CD14-positive monocyte (primary cell): ENCODE measurements at regions not wholly inside any gene's neighbourhood (a gene's known extent, or its start where the extent isn't known, plus 50 kb on each side); places are given as distances from the start of the nearest gene placed in this dataset.

Source experiments
- DNase-seq, 3 donors: peaks; one replicate each; pipeline ENCODE4 v3.0.0-alpha.2; 2011 to 2022
- H2AFZ ChIP-seq: 2 replicates; pipeline ENCODE4 v1.6.0; 2012; ENCODE audit warnings: mild to moderate bottlenecking, low read depth, low read length, inconsistent platforms; ENCODE audit not compliant: insufficient read depth, poor library complexity, severe bottlenecking
- H3K27ac ChIP-seq, 2 donors: 1 replicate in 1 of 2; 2 replicates in 1 of 2; pipeline ENCODE4 v1.5.1; 2012 to 2013; ENCODE audit warnings: low read length in 2 of 2, control low read depth in 1 of 2, inconsistent platforms in 1 of 2, low read depth in 1 of 2, mild to moderate bottlenecking in 1 of 2
- H3K27me3 ChIP-seq, 2 donors: one replicate each; pipeline versions ENCODE4 v1.6.0 to v1.6.1; 2011 to 2013; ENCODE audit warnings: low read length in 2 of 2; ENCODE audit not compliant: control insufficient read depth in 2 of 2, insufficient read depth in 2 of 2
- H3K36me3 ChIP-seq, 2 donors: replicated peaks in 1 of 2; 1 replicate in 1 of 2; 2 replicates in 1 of 2; pipeline versions ENCODE4 v1.5.1 to v1.6.1; 2012 to 2013; ENCODE audit warnings: low read length in 2 of 2, control low read depth in 1 of 2, inconsistent platforms in 1 of 2, mild to moderate bottlenecking in 1 of 2; ENCODE audit not compliant: insufficient read depth in 2 of 2, control insufficient read depth in 1 of 2
- H3K4me1 ChIP-seq, 2 donors: 1 replicate in 1 of 2; 2 replicates in 1 of 2; pipeline versions ENCODE4 v1.5.1 to v1.6.1; 2012 to 2013; ENCODE audit warnings: low read length in 2 of 2, control low read depth in 1 of 2, inconsistent platforms in 1 of 2, mild to moderate bottlenecking in 1 of 2, moderate library complexity in 1 of 2; ENCODE audit not compliant: insufficient read depth in 2 of 2, control insufficient read depth in 1 of 2
- H3K4me2 ChIP-seq: replicated peaks from 2 replicates; pipeline ENCODE3; 2012; ENCODE audit warnings: low read length, moderate library complexity, mild to moderate bottlenecking; ENCODE audit not compliant: poor library complexity, severe bottlenecking; ENCODE audit errors: extremely low read depth
- H3K4me3 ChIP-seq, 3 experiments: fragments of 200-600 bp in 1 of 3; sonication (generic) in 1 of 3; replicated peaks in 1 of 3; 1 replicate in 2 of 3; 2 replicates in 1 of 3; pipeline ENCODE4 v1.5.1; 2011 to 2013; ENCODE audit warnings: low read length in 3 of 3, mild to moderate bottlenecking in 3 of 3, control low read depth in 2 of 3, low read depth in 2 of 3, inconsistent platforms in 1 of 3, moderate library complexity in 1 of 3
- H3K79me2 ChIP-seq: 2 replicates; pipeline ENCODE4 v1.6.0; 2012; ENCODE audit warnings: mild to moderate bottlenecking, control low read depth, inconsistent platforms, low read length, moderate library complexity; ENCODE audit not compliant: insufficient read depth
- H3K9ac ChIP-seq: 2 replicates; pipeline ENCODE4 v1.6.0; 2017; ENCODE audit warnings: low read length, mild to moderate bottlenecking; ENCODE audit not compliant: insufficient read depth, poor library complexity, severe bottlenecking
- H3K9me3 ChIP-seq, 2 donors: replicated peaks in 1 of 2; 1 replicate in 1 of 2; 2 replicates in 1 of 2; pipeline versions ENCODE4 v1.5.1 to v1.6.1; 2012 to 2013; ENCODE audit warnings: low read length in 2 of 2, control low read depth in 1 of 2; ENCODE audit not compliant: control insufficient read depth in 1 of 2, insufficient read depth in 1 of 2
- H4K20me1 ChIP-seq: 2 replicates; pipeline ENCODE4 v1.6.0; 2012; ENCODE audit warnings: mild to moderate bottlenecking, low read length, control low read depth, moderate library complexity; ENCODE audit not compliant: insufficient read depth
- H3K27ac Mint-ChIP-seq, 7 donors: one replicate each; pipeline ENCODE4 v1.8.0; 2020; ENCODE audit warnings: mild to moderate bottlenecking in 7 of 7, mixed read lengths in 7 of 7, moderate library complexity in 6 of 7, inconsistent platforms in 2 of 7
- H3K27me3 Mint-ChIP-seq, 3 donors: one replicate each; pipeline ENCODE4 v1.8.0; 2021 to 2022; ENCODE audit warnings: low read depth in 3 of 3, mild to moderate bottlenecking in 3 of 3, mixed read lengths in 3 of 3, moderate library complexity in 3 of 3, inconsistent platforms in 1 of 3
- H3K36me3 Mint-ChIP-seq, 2 donors: one replicate each; pipeline ENCODE4 v1.8.0; 2020; ENCODE audit warnings: mixed read lengths in 2 of 2, inconsistent platforms in 1 of 2, mild to moderate bottlenecking in 1 of 2
- H3K4me1 Mint-ChIP-seq: one replicate; pipeline ENCODE4 v1.8.0; 2020; ENCODE audit warnings: mild to moderate bottlenecking, mixed read lengths
- H3K4me3 Mint-ChIP-seq, 2 donors: one replicate each; pipeline ENCODE4 v1.8.0; 2020; ENCODE audit warnings: mild to moderate bottlenecking in 2 of 2, mixed read lengths in 2 of 2, moderate library complexity in 1 of 2
- H3K9me3 Mint-ChIP-seq, 7 donors: one replicate each; pipeline ENCODE4 v1.8.0; 2020 to 2022; ENCODE audit warnings: mixed read lengths in 7 of 7, mild to moderate bottlenecking in 6 of 7, moderate library complexity in 6 of 7, inconsistent platforms in 2 of 7
- WGBS: methylation state at CpG from one replicate; pipeline ENCODE4 v1.1.5; 2013; ENCODE audit warnings: missing lambda C conversion rate; ENCODE audit not compliant: insufficient coverage; 5-methylcytosine and 5-hydroxymethylcytosine counted together
- intact Hi-C, 2 donors: fragments of 100-400 bp; cut with micrococcal nuclease; formaldehyde crosslinking; loops; one replicate each; pipeline versions ENCODE4 v1.15.0 to v1.15.1; 2023
- TF ChIP-seq, protein P1 (sequence below): fragments of 200-600 bp; IDR thresholded peaks from one replicate; pipeline ENCODE4 v1.8.0; 2022; ENCODE audit warnings: antibody characterized with exemption, mild to moderate bottlenecking

DNA sequence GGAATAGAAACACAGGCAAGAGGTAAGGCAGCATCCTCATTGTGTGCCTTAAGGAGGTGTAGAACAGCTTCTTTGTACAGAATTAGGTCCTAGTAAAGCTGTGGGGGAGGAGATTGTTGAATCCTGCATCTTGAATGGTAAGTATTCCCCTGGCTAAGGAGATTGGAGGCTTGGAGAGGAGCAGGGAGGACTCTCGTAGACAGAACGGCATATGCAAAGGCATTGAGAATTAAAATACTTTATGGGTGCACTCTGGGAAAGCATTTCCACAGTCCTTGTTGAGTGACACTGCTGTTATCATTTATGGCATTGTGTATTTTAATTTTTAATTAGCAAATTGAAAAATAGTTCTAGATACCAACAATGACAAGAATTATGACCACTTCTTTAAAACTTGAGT lies 66.5 kb upstream of the GPR149 start:
- Histone ChIP-seq H3K36me3 (no peaks in the 10 kb centered on the region), H3K9ac (no peak overlapping the region), H4K20me1 (no peaks in the 10 kb centered on the region), H3K27ac (no peak overlapping the region), H3K4me1 (no peaks in the 10 kb centered on the region), H3K4me3 (no peak overlapping the region), H3K79me2 (no peaks in the 10 kb centered on the region), H3K27me3 (no peaks in the 10 kb centered on the region), H3K4me2 (no peak overlapping the region), H2AFZ (peak overlapping the region; percentile 47), H3K9me3 (peaks cover 5 to 6% of the 10 kb centered on the region in 2 donors)
- peaks cover 11 to 20% (median 14%) of the 10 kb centered on the region in 7 donors for H3K9me3 Mint-ChIP-seq
- H3K4me3 Mint-ChIP-seq, result no peak overlapping the region
- no peaks in the 10 kb centered on the region for H3K36me3 Mint-ChIP-seq
- TF ChIP-seq, protein P1, sequence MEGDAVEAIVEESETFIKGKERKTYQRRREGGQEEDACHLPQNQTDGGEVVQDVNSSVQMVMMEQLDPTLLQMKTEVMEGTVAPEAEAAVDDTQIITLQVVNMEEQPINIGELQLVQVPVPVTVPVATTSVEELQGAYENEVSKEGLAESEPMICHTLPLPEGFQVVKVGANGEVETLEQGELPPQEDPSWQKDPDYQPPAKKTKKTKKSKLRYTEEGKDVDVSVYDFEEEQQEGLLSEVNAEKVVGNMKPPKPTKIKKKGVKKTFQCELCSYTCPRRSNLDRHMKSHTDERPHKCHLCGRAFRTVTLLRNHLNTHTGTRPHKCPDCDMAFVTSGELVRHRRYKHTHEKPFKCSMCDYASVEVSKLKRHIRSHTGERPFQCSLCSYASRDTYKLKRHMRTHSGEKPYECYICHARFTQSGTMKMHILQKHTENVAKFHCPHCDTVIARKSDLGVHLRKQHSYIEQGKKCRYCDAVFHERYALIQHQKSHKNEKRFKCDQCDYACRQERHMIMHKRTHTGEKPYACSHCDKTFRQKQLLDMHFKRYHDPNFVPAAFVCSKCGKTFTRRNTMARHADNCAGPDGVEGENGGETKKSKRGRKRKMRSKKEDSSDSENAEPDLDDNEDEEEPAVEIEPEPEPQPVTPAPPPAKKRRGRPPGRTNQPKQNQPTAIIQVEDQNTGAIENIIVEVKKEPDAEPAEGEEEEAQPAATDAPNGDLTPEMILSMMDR, result no peak
- WGBS, result no CpG with 5 or more reads among the region's 2 CpGs
- no peak overlapping the region for H3K27ac Mint-ChIP-seq
- H3K4me1 Mint-ChIP-seq, result no peaks in the 10 kb centered on the region
- DNase-seq, result no peak
- H3K27me3 Mint-ChIP-seq, result peaks cover 0 to 2% (median 0%) of the 10 kb centered on the region in 3 donors
- intact Hi-C loops, result no loop called here

DNA sequence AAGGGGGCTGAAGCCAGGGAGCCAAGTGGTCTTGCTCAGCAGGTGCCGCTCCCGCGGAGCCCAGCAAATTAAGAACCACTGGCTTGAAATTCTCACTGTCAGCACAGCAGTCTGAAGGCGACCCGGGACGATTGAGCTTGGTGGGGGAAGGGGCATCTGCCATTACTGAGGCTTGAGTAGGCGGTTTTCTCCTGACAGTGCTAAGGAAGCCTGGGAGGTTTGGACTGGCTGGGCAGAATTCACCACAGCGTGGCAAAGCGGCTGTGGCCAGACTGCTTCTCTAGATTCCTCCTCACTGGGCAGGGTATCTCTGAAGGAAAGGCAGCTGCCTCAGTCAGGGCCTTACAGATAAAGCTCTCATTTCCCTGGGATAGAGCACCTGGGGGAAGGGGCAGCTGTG lies 57.0 kb upstream of the GPR149 start:
- no peaks in the 10 kb centered on the region for H3K36me3 ChIP-seq
- no peaks in the 10 kb centered on the region for H4K20me1 ChIP-seq
- H3K27me3 Mint-ChIP-seq, result peaks cover 0 to 1% (median 0%) of the 10 kb centered on the region in 3 donors
- H3K9me3 ChIP-seq, result peaks cover 6 to 13% of the 10 kb centered on the region in 2 donors
- no peaks in the 10 kb centered on the region for H3K79me2 ChIP-seq
- H3K36me3 Mint-ChIP-seq, result no peaks in the 10 kb centered on the region
- TF ChIP-seq, protein P1, result no peak
- H3K27me3 ChIP-seq, result no peaks in the 10 kb centered on the region
- H3K4me3 ChIP-seq, result no peak overlapping the region
- no peak overlapping the region for H3K27ac Mint-ChIP-seq
- peaks cover 6 to 27% (median 16%) of the 10 kb centered on the region in 7 donors for H3K9me3 Mint-ChIP-seq
- no peak overlapping the region for H3K27ac ChIP-seq
- WGBS, result 77% methylated on average over 6 of the region's 9 CpGs
- no peak overlapping the region for H3K9ac ChIP-seq
- H3K4me3 Mint-ChIP-seq, result no peak overlapping the region
- intact Hi-C loops, result no loop called here
- no peak overlapping the region for H2AFZ ChIP-seq
- H3K4me1 Mint-ChIP-seq, result no peaks in the 10 kb centered on the region
- H3K4me1 ChIP-seq, result no peaks in the 10 kb centered on the region
- DNase-seq, result no peak
- no peak overlapping the region for H3K4me2 ChIP-seq
